ENCODE measurements at regions not wholly inside any gene's neighbourhood (a gene's known extent, or its start where the extent isn't known, plus 50 kb on each side); places are given as distances from the start of the nearest gene placed in this dataset.

GRCh38 chr5:58357121-58357520, 102.8 kb downstream of the PLK2 start:
- no peak for TF ChIP-seq POLR2A (IDR thresholded peaks at IDR 0.05; ENCODE audit: low read depth, low read length)
- TF ChIP-seq POLR2AphosphoS5 (IDR thresholded peaks at IDR 0.05; ENCODE audit: low read depth, low read length): no peak
- TF ChIP-seq SPI1 (IDR thresholded peaks at IDR 0.05; ENCODE audit: low read depth, low read length): no peak
